ENCODE measurements at regions not wholly inside any gene's neighbourhood (a gene's known extent, or its start where the extent isn't known, plus 50 kb on each side); places are given as distances from the start of the nearest gene placed in this dataset.
A peak's percentile ranks its signal among the peaks of the same experiment; 100 is the strongest.

DNA sequence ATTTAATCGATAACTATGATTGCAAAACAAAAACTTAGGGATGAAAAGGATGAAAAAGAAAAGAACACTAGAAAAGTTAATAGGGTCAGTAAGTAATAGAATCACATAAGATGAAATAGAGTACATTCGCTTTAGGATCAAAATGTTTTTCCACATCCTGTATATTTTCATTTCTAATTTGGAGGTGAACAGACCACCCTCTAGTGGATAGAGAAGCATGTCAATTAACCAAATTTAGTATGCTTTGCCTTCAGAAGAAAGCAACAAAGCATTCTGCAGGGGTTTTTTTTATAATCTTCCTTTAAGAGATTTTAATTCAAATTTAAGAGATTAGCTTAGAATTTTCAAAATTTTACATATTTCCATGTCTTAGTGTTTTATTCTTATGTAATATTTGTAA is 611.0 kb upstream of the SGCG start:
- peak; percentile 24 for DNase-seq

DNA sequence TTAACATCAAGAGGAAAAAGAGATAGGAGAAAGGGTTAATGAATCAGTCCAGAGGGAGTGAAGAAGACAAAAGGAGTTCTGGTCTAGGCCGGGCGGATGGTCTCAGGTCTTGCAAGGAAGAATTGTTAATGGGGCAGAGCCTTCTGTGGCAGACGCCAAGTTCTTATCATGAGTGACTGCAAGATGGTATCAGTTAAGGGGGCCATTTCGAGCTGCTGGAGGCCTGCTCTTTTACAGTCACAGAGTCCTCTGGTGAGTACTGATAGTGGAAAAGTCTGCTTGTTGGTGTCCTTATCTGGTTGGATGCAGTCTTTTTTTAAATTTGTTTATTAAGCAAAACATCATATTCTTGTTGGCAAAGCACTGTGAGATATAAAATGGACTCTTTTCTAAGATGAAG is 590.9 kb upstream of the SGCG start:
- no peak for DNase-seq

DNA sequence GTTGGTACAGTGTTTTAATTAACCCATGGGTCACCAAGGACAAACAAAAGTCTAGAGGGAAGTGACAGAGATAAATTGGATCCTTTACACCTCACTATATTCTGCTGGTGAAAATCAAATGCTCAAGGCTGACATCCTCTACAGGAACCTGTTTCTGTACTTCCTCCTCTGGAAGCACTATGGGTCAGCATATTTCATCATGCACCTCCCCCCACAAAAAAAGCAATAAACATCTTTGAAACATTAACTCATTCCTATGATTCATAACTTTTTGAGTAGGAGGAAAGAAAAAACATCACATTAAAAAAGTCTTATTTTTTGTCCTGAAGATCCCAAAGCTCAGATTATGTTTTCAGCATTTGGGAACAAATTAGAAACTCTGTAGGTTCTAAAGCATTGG is 588.3 kb upstream of the SGCG start:
- DNase-seq, result no peak

DNA sequence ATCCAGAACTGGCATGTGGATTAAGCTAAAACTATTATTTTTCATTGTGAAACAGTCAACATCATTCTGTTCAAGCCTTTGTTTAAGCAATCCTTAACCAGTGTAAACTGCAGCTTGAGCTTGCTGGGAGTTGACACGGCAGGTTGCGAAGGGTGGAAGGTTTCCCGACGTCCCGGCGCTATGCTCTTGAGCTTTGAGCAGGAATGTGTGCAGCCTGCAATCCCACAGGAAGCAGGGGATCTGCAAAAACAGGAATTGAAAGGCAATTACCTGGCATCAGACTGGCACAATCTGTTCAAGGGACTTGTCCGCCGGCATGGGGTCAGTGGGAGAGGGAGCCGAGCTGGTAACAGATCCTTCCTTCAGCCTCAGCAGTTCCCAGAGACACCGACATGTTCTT is 586.7 kb upstream of the SGCG start:
- DNase-seq, result no peak

DNA sequence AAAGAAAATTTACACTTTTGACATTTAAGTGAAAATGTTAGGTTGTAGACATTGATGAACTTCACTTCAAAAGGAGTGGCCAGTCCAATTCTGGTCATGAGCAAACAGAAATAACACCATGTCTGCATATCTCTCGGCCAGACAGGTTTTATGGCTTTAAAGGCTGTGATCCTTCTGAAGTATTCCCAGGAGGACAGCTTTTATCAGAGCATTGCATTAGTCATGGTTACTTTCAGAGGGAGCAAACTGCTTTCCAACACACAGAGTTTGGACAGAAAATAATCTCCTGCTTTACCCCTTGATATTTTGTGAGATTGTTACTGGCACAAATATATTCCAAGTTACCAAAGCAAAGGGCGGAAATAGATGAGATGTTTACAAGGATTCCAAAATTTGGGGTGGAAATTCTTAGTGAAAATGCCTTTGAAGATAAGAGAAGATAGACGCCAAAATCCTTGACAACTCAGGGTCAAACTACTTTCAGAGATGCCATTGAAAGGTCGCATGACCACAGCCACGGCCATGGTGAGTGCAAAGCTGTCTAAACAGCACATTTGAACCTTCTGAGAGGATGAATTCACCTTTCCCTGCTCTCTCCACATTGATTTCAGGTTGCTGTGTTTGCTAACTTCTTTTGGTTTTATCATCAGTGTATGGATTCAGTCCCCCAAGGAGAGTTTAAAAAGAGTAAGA is 584.5 kb upstream of the SGCG start:
- no peak for DNase-seq

DNA sequence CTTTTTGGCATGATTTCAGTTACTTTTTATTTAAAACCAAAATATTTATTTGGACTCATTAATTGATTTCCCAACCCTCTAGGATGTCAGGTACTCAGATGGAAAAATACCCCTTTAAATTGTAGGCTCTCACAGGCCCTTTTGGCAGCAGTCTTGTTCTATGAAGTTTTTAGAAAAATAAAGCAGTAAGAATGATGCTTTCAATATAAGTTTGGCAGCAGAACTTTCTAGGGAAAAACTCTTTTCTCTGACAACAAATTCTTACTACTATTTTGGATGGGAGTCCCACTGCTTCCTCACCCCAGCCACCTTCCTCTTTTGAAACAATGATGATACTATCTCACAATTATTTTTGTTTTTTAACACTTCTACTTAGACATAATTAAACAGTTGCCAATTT is 581.6 kb upstream of the SGCG start:
- DNase-seq, result no peak

DNA sequence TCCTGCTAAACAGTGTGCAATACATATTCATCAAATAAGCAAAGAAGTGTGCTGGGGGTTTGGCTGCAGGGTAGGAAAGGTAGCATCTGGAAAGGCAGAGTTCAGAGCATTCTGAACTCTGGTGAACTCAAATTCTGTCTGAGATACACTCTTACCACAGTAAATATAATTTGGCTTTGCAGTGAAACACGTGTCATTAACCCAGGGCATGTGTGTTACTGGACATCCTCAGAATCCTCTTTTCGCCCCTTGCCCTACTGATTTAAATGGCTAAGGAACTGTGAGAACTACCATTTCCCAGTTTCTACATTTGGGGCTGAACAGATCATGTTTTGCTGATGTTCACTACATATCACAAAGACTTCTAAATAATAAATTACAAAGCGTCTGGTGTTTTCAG is 562.8 kb upstream of the SGCG start:
- no peak for DNase-seq

DNA sequence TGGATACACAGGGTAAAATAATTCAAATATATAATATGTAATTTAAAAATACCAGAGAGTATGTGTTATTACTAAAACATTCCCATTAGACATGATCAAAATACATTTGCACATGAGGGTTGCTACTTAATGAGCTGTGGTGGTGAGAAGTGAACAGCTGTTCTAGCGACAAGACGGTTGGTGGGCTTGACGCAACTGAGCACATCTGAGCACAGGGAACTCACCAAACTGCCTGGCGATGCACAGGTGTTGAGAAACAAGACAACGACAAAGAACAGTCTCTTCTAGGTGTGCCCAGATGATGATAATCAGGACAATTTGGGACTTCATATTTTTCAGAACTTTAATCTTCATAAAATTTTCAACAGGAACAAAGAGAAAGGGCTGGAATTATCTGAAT is 555.1 kb upstream of the SGCG start:
- no peak for DNase-seq

DNA sequence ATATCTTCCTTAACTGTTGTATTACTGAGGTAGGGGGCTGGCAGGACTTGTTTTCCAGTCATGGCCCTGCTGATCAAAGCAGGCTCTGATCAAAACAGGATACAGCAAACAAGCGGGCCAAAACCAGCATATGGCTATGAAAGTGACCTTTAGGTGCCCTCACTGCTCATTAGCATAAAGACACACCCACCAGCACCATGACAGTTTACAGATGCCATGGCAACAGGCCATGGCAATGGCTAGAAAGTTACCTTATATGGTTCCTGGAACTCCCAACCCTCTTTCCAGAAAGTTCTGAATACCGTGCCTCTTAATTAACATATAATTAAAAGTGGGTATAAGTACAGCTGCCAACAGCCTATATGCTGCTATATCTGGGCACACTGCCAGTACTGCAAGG is 551.4 kb upstream of the SGCG start:
- DNase-seq, result no peak

DNA sequence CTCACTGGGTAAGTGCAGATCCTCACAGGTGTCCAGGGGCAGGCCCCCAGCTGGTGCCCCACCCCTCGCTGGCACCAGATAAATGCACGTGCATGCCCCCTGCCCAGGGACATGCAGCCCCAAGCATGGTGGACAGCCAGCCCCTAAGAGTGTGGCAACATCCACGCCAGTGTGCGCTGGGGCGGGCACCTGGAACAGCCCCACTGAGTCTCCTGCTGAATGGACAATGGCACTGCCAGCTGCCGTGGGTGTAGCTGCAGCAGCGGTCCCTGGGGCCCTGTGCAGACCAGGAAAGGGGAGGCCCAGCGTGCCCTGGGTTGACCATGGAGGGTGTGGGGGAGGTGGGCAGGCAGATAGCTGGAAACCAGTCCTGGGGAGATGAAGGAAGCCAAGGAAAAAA is 538.7 kb upstream of the SGCG start:
- no peak for DNase-seq

DNA sequence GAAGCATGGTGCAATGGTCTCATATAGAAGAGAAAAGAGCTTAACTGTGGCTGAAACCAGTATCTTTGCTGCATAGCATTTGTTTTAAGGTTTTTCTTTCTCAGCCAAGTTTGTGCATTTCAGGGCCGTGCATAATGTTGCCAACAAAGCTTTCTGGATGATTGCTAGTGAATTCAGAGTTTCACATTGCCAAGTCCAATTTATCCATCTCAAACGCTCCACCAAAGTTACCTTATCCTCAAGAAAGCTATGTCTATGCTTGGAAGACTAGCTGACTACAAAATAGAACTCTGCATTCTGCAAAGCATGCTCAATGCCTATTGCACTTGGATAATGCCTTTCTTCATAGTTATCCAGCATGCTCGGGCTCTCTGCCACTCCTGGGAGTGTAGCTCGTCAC is 535.8 kb upstream of the SGCG start:
- no peak for DNase-seq

DNA sequence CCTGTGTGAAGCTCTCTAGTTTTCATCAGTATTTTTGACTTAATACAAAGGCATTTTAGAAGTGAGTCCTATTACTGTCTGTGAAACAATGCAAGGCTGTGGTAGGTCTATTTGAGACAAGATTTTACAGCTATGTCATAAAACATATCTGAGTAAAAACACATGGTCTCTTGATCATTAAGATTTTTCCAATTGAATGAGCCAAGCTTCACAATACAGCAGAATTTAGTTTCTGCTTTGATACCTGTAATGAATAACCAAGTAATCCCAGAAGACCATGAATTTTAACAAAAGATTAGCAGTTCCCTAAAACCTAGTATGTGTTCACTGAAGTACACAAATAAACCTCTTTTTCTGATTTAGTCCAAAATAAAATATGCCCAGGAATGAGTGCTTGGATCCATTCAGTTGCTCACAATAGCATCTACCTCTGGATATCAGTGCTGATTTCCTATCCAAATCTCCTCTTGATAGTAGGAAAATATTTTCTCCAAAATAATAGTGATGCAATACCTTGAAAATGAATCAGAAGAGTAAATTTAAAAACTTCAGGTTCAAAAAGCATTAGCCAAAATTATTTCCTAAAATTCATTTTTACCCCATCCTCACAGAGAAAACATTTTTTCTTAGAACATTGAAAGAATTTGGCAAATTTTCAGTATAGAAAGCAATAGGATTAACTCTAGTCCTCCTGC is 533.5 kb upstream of the SGCG start:
- DNase-seq, result no peak

DNA sequence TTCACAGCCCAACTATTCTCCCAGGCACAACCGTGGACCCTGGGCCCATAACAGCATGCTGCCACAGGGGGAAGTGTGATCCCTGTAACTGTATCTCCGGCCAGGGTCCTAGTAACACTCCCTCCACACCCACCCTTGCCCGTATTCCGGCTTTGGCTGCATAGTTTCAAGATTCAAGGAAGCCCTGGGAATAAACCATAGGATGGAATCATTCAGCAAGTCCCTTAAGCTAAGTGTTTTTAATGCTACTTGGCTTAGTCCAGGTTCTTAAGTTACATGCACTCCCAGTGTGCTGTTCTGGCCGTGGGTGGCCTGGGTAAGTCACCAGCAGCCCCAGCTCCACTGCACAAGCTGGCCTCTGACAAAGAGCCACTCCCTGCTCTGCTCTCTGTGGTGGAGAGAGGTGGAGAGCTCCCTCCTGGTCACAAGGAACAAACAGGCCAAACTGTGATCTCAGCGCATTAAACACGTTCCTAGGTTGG is 532.4 kb upstream of the SGCG start:
- no peak for DNase-seq

DNA sequence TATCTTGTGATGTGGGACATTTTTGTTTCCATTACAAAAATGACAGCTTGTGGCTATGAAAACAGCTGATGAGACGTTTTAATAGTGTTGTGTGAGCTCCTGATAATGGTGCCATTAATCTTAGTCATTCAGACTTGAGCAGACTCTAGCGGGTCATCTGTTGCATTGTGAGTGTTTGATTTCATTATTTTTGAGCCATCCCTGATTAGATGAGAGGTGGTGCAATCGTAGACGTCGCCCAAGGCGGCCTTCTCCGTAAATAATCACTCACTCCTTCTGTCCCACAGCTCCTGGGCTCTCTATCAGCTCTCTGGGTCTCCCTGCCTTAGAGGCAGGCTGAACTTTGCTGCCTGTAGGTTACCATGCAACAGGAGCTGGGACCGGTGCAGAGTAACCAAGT is 528.0 kb upstream of the SGCG start:
- DNase-seq, result no peak

DNA sequence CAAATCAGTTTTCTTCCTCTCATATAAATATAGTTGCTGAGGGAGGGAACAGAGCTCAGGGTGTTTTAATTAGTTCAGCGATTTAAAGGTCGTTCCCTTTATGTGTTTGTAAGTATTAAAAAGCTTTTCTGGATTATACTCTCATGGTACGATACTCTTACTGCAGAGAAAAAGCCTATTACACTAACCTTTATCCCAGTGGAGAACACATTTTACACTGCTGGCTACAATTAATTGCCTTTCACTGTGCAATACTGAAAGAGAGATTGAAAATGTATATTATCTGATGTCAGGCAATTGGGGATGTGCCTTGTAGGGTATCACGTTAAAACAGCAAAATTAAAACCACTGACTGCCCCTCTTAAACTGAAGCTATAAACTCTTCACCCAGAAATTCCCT is 526.9 kb upstream of the SGCG start:
- DNase-seq, result no peak

DNA sequence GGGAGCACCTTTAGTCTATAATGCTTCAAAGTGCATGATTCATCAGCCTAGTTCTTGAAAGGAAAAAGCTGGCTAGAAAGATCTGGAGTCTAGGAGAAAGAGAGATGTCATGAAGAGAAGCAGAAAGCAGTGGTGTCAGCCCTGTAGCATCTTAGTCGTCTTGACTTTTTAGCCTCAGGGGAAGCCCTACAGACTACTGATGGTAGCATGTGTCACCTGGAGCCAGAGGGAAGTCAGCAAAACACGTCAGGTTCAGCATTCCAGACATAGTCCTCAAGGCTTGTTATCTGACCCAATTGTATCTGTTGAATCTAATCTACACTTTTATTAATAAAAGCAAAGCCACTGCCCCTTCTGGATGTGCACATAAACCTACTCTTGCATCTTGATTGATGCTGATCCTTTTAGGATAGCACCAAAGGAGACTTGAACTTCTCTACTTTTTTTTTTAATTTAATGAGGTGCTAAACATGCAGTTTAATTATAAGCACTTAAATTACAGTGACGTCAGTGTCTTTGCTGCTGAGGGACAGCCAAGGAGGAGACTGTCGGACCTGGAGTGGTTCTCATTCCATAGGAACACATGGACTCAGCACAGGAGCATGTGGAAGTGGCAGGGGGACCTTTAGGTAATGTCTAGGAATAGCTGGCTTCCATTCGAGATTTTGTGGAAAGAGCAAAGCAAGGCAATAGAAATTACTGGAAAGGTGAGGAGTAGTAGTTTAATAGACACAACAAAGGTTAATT is 525.5 kb upstream of the SGCG start:
- no peak for DNase-seq

DNA sequence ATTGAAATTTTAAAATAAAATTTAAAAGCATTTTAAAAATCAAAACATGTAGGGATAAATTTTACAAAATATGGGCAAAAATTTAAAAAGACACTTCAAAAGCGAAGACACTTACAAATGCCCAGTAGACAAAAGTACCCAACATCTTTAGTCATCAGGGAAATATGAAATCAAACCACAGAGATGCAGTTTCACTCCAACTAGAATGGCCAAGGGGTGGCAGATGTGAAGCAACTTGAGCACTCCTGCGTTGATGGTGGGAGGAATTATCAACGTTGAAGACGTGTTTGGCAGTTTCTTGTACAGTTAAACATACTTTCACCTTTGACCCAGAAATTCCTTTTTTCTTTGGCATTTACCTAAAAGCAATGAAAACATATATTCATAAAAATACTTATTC is 518.0 kb upstream of the SGCG start:
- no peak for DNase-seq

DNA sequence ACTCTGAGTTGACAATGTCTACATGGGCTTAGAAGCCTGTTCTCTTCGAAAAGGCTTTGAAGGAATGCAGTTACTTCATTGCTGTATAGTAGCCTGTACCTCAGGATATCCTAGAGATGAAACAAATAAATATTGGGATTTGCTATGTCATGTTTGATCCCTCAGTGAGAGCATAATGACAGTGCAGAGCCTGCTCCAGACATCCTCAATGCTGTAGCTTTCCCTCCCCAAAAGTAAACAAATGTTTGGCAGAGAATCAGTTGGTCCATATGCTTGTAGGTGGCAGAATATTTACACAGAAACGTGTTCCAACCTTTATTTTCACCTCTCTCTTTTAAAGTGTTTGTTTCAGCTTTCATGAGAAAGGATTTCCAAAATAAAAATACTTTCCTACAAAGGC is 515.3 kb upstream of the SGCG start:
- peak; percentile 87 for DNase-seq

DNA sequence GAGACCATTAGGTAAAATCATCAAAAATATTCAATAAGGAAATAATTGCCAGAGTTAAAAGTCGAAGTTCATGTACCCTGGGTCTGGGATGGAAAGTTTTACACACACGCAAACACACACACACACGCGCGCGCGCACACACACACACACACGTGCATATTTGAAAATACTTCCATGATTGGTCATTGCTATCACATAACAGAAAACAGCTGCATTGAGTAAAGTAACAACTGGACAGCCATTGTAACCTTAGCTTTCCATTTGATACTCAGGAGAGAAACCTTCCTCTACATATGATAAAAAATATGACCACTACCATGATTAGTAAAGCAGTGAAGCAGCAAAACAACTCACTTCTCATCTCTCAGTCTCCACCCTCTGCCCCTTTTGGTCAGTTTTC is 490.0 kb upstream of the SGCG start:
- DNase-seq, result no peak

DNA sequence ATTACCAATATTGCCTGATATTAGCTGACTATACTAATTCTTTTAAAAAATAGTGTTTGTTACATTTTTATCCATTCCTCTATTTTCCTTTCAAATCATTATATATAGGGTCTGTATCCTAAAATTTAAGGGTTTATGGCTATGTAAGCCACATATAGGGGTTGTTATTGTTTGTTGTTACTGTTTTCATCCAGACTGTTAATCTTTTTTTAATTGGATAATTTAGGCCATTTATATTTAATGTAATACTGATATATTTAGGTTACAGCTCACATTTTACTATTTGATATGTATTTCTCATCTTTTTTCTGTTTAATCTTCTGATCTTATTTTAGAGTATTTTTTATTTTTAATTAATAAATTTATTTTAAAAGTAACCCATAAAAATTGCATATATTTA is 487.1 kb upstream of the SGCG start:
- DNase-seq, result no peak

DNA sequence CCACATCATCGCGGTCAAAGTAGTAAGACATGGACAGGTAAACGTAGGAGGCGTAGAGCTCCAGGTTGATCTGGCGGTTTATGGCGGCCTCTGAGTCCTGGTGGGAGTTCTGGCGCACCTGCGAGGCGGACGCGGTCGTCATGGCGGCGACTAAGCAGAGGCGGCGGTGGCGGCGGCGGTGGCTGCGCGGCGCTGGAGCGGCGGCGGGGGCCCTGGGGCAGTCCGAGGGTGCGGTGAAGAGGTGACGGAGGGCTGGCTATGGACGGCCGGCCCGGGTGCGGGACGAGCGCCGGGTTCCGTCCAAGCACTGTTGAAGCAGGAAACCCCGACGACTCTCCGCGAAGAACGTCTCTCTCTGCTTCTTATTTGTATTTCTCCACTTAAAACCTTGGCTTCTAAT is 484.3 kb upstream of the SGCG start:
- no peak for DNase-seq

DNA sequence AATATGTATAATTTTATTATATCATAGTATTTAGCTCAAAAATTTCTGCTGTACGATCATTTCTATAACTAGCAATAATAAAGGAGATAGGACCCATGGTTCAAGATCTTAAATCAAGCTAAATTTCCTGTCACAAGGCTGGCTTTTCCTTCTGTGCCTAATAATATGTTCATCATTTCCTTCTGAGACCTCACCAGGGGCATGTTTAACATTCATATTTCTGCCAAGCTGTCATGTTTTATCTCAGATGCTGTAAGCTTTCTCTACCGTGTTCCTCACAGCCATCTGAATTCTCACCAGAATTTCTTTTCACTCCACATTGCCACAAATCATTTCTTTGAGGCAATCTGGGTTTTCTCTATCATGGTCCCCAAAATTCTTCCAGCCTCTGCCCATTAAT is 482.3 kb upstream of the SGCG start:
- DNase-seq, result no peak

DNA sequence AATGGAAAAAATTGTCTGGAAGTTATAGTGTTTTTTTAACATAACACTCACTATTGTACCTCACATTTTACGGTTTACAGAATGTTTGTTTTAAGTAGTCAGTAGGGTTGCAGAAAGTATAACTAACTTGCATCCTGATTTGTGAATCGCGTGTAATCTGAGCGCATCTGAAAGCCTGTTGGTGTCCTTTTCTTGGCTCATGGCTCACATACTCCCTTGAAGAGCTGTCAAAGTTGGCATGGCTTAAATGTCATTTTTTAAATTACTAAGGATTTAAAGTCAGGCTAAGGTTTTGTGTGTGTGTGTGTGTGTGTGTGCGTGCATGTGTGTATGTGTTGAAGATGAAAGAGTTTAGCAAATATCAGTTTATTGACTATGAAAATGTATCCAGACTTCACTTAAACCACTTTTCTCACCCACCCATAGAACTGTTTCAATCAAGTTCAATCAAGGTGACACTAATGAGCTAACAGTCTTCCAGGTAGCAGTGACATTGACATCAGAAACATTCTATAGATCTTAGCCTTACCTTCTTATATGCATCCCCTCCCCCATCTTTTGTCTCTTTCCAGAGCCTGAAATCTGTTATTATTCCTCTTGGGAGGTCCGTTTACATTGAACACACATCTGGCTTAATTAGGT is 480.4 kb upstream of the SGCG start:
- peak; percentile 27 for DNase-seq

Data from NCI-H1092 treated with DMSO at 0.1 percent for 48 hours (cell line).